ENCODE measurements at regions not wholly inside any gene's neighbourhood (a gene's known extent, or its start where the extent isn't known, plus 50 kb on each side); places are given as distances from the start of the nearest gene placed in this dataset.
"Not testable (repeated sequence)": the region's sequence is repeated elsewhere in the genome, so short reads cannot be mapped to it uniquely, and the experiment has no call there.

DNA sequence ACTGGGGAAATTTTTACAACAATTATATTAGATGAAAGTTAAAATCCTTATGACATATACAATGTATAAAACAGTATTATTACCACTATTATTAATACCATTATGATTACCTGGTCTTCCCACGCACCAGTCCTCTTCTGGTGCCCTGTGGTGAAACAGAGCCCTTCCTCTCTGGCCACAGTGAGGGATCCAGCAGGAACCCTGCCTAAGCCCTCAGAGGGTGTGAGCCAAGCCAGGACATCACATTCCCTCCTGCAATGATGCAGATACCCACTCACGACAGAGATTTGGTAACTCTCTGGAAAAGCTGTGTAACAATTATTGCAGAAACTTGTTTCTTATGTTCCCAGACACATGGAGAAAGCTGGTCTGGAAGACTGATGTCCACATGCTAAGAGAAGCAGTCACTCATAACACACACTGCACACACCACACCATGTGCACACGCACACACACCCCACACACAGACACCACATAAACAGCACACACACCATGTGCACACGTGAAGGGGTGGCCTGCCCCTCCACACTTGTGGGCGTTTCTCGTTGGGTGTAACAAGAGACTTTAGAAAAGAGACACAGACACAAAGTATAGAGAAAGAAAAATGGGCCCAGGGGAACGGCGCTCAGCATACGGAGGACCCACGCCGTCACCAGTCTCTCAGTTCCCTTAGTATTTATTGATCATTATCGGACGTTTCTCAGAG, 1373.8 kb upstream of the DEFB115 start:
- DNase-seq, result not testable (repeated sequence)

DNA sequence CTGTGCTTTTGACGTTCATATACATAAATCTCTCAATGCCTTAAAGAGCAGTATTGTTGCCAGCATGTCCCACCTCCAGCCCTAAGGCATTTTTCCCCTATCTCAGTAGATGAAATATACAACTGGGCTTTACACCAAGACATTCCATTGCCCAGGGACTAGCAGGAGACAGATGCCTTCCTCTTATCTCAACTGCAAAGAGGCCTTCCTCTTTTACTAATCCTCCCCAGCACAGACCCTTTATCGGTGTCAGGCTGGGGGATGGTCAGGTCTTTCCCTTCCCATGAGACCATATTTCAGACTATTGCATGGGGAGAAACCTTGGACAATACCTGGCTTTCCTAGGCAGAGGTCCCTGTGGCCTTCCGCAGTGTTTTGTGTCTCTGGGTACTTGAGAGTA, 1373.1 kb upstream of the DEFB115 start:
- DNase-seq, result not testable (repeated sequence)

DNA sequence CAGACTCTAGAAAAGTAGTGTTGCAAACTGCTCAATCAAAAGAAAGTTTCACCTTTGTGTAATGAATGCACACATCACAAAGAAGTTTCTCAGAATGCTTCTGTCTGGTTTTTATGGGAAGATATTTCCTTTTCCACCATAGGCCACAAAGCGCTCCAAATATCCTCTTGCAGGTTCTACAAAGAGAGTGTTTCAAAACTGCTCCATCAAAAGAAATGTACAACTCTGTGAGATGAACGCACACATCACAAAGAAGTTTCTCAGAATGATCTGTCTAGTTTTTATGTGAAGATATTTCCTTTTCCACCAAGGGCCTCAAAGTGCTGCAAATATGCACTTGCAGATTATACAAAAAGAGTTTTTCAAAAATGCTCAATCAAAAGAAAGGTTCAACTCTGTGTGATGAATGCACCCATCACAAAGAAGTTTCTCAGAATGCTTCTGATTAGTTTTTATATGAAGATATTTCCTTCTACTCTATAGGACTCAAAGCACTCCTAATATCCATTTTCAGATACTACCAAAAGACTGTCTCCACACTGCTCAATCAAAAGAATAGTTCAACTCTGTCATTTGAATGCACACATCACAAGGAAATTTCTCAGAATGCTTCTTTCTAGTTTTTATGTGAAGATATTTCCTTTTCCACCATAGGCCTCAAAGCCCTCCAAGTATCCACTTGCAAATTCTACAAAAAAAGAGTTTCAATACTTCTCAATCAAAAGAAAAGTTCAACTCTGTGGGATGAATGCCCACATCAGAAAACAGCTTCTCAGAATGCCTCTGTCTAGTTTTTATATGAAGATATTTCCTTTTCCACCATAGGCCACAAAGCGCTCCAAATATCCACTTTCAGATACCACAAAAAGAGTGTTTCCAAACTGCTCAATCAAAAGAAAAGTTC, 1371.9 kb upstream of the DEFB115 start:
- not testable (repeated sequence) for DNase-seq

DNA sequence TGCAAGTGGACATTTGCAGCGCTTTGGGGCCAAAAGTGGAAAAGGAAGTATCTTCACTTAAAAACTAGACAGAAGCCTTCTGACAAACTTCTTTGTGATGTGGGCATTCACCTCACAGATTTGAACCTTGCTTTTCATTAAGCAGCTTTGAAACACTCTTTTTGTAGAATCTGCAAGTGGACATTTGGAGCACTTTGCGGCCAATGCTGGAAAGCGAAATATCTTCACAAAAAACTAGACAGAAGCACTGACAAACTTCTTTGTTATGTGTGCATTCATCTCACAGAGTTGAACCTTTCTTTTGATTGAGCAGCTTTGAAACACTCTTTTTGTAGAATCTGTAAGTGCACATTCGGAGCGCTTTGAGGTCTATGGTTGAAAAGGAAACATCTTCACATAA, 1365.9 kb upstream of the DEFB115 start:
- not testable (repeated sequence) for DNase-seq

Measured in activated CD4-positive, alpha-beta T cell treated with anti-CD3 and anti-CD28 coated beads for 1 hour (primary cell).